GM18907 (cell line): ENCODE measurements at regions not wholly inside any gene's neighbourhood (a gene's known extent, or its start where the extent isn't known, plus 50 kb on each side); places are given as distances from the start of the nearest gene placed in this dataset.
"Not testable (repeated sequence)": the region's sequence is repeated elsewhere in the genome, so short reads cannot be mapped to it uniquely, and the experiment has no call there.

Experiments
- ATAC-seq: cut with Tn5 transposase; IDR thresholded peaks from one replicate; pipeline ENCODE4 v1.9.1; 2021; ENCODE audit warnings: mild to moderate bottlenecking, moderate library complexity; ENCODE audit not compliant: unreplicated experiment

DNA sequence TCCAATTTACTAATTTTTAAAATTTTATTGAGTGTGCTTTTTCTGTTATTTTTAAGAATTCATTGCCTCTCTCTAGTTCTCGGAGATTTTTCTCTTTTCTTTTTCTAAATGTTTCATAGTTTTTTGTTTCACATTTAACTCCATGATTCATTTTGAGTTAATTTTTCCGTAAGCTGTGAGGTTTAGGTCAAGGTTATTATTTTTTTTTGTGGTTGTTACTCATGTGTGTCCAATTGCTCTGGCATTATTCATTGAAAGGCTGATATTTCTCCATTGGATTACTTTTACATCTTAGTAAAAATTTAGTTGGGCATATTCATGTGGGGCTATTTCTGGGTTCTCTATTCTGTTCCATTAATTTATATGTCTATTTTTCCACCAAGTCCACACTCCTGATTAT is 220.8 kb downstream of the MID1IP1 start:
- ATAC-seq: no peak

DNA sequence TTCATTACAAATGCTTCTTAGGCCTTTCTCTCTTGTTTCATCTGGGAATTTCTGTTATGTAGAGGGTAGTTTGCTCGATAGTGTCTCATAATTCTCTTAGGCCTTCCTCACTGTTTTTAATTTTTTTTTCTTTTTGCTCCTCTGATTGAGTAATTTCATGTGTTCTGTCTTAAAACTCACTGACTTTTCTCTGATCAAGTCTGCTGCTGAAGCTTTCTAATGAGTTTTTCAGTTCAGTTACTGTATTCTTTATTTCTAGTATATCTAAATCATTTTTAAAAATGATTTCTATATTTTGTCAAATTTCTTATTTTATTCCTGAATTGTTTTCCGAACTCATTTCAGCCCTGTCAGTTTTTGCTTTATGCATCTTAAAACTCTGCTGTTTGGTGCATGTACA is 228.0 kb downstream of the MID1IP1 start:
- no peak for ATAC-seq

DNA sequence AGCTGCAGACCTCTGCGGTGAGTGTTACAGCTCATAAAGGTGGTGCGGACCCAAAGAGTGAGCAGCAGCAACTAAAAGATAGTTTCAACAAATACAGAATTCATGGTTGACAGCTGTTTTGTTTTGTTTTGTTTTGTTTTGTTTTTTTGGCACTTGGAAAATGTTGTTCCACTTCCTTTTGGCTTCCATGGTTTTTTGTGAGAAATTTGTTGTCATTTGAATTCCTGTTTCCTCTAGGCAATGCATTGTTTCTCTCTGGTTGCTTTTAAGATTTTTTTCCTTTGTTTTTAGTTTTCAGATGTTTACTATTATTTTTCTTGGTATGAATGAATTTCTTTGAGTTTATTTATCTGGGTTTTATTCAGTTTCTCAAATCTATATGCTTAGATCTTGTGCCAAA is 229.4 kb downstream of the MID1IP1 start:
- ATAC-seq: no peak

DNA sequence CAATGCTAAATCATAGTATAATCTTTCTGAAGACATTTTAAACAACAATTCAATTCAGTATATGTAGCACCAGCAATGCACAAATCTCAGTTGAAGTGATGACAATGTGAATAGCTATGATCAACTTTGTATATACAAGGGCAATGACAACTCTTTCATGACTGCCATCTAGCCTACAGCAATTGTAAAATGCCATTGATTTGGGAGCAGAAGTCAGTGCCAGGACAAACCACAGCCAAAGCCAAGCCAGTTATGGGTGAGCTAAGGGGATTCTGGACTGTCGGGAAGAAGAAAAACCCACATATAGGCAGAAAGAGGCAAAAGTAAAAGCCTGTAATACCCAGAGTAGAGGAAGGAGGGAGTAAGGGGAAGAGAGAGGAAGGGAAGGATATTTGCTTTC is 238.6 kb downstream of the MID1IP1 start:
- no peak for ATAC-seq

DNA sequence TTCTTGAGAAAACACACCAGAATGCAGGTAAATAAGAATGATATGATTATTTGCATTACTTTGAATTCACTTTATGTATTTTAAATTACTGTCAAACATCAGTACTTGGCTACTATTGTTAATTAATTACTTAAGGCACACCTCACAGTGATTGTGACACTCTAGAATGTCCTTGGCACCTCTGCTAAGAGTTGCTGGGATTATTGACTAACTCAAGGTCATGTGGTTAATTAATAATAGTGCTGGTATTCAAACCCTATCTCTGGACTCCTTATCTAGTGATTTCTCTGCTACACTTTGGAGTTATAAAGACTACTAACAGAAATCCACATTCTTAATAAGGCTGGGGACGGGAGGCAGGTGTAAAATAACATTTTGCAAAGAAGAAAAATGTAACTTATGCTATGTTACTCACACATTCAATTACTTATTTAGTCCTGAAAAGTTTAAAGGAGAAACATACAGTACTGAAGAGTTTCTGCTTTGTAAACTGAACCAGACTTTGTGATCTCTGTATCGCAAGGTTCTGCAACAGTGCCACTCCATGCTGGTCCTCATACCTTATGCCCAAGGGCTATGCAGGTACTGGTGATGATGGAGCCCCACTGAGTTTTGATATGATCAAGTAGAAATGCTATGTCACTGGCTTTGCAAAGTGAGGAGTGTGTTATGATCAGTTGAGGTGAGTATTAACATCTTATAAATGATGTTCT is 242.7 kb downstream of the MID1IP1 start:
- no peak for ATAC-seq

DNA sequence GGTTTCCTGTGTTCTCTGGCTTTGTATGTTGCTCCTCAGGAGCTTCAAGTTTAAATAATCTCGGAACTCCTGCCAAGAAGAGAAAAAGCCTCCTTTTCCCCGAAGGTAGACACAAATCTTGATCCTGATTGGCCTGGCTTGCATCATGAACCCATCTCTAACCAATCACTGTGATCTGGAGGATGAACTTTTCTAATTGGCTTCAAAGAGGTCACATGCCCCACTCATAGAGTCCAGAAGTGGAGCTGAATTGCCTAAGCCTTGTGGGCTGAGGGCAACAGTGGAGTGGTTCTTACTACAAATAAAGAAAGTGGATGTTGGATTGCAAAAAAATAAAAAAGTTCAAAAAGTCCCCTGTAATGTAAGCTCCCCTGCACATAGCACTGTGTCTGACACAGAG is 245.9 kb downstream of the MID1IP1 start:
- no peak for ATAC-seq

DNA sequence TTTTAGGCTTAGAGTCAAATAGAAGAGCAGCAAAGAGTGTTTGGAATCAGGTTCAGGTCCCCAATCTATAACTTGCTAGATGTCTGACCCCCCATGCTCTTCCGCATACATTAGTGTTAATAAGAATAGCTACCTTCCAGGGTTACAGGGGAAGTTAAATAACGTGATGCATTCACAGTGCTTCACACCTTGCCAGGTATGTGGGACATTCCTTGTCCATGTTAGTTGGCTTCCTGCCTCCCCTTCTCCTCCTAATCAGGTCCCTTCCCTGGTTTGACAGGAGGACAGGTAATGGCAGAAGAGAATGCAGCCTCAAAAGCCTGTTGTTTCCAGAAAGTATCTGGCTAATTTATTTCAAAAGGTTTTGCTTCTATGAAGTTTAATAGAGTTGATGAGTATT is 248.7 kb downstream of the MID1IP1 start:
- no peak for ATAC-seq

DNA sequence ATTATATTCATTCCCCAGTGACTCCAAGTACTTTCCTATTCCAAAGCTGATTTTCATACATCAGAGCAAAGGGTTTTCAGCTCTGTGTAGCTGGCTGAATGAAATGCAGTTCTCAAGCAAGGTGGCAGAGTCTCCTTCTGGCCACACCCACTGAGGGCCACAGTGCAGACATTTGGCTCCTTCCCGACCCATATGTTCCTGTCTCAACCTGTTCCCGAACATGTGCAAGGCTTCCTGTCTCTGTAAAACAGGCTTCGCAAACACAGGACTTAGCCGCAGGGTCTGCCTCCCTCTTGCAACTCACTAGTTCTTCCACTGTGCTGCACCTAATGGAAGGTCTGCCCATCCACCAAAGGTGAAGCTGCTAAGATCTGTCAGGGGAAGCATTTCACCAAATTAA is 249.2 kb downstream of the MID1IP1 start:
- ATAC-seq: no peak

DNA sequence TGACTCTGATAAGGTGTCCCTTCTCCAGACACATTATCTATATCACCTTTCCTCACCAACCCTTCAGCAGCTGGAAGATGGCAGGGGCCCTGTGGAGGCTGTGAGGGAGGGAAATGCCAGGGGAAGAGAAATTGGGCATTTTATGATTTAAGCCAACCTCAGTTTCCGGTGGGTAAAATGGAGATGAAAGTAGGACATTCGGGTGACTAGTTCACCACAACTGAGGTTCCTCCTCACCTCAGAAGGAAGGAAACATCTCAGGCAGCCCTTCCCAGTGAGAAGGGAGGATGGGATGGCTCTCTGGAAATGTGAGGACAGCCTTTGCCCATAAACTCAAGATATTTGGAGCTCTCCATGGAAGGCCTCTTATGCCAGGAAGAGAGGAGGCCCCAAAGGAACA is 251.5 kb downstream of the MID1IP1 start:
- ATAC-seq: no peak

DNA sequence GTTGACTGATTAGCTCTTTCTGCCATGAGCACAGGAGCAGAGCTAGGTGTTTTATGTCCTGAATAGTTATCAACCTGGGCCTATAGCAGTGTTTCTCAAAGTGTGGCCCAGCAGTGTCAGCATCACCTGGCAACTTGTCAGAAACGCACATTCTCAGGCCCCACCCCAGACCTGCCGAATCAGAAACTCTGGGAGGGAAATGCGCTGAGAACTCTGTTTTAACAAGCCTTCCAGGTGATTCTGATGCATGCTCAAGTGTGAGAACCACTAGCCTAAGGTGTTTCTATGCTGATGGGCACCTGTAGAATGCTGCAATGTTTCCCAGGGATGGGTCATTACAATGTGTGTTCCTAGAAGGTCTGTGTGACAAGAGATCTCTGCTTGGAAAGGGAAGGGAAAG is 257.5 kb downstream of the MID1IP1 start:
- no peak for ATAC-seq

DNA sequence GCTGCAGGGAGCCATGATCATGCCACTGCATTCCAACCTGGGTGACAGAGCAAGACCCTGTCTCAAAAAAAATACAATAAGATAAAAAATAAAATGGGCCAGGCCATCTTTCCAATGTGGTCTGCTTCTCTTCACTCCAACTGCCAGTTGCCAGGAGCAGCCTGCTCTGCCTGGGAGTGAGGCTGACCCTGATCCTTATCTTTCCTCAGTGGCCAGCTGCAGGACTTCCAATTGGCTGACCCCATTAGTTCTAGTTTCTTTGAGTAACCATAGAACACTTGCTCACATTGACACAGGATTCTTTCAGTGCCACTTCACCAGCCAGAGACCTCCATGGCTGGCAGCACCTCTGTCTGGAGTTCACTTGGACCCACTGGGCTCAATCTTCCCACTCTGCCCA is 258.6 kb downstream of the MID1IP1 start:
- ATAC-seq: no peak

DNA sequence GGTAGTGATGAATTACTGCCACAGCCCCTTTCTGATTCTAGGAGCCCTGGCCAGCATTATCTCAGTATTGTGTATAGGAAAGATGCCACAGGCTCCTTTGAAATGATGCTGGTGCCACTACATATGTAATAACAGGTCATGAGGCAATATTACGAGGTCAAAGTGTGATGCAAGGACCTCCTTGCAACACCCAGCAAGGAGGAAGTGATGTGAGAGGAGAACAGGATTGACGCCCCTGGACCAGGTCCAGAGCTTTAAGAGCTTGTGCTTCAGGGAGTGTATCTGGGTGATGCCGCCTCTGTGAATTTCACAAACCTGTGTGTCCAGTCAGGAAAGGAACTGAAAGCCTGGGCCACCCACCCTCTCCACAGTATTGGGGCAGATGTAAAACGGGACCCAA is 261.8 kb downstream of the MID1IP1 start:
- no peak for ATAC-seq

DNA sequence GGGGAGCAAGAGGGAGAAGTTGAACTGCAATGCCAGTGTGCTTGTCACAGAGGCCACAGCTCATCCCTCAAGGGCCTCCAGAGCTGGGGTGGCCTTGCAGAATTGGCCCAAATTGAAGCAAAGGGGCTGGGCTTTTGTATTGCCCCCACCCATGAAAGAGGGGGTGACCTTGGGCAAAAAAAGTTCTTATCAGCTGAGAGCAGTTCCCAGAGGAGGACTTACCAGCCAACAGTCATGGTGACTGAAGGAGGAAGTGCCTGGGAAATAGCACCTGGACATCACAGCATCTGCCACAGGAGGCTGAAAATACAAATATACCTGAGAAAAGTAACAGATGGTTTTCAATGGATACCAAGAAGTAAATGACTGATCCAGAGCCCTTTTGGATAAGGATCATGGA is 262.4 kb downstream of the MID1IP1 start:
- ATAC-seq: no peak

DNA sequence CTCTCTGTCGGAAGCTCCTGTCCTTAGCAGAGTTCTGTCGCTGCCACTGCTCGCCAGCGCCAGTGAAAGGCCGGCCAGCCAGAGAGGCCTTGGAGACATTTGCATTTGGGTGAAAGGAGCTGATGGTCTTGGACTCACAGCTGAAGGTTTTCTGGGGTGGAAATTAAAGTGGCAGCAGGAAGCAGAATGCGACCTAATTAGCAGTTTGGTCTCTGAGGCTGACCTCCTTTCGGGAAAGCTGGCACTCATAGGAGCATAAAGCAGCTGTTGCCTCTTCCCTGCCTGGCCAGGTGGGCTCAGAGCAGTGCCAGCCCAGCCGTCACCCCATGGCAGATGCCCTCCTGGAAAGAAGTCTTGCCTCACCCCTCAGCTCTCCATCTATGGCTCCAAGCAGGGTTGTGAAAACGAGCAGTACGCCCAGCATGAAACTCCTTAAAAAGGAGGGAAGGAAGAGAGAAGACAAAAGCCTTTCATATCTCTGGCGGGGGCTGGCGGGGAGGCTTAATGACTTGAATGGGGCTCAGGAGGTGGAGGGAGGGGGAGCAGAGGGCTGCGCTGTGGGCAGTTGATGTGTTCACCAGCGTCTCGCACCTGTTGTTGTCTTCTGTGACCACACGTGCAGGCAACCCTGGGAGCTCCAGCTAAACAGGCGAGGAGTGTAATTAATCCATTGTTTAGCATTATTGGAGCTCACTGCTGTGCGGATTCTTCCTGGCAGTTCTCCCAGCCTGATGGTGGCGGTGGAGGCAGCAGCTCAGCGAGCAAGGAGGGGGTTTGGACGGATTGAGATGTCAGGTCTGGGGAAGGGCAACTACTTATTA is 264.0 kb downstream of the MID1IP1 start:
- ATAC-seq: no peak

DNA sequence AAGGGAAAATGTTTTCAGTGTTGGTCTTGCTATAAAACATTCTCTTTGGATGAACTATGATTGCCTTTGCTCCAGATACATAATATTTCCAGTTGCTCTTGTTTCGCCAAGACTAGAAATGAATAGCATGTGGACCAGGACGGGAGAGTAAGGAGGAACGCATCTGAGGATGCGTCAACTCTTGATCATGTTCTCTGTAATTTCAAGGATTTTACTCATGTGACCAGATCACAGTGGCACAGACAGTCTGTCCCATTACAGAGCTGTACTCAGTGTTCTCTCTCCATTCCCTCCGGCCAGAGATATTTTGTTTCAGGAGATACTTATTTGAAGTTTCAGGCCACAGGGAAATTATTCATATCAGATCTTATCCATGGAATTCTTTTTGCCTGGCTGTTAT is 266.6 kb downstream of the MID1IP1 start:
- no peak for ATAC-seq

DNA sequence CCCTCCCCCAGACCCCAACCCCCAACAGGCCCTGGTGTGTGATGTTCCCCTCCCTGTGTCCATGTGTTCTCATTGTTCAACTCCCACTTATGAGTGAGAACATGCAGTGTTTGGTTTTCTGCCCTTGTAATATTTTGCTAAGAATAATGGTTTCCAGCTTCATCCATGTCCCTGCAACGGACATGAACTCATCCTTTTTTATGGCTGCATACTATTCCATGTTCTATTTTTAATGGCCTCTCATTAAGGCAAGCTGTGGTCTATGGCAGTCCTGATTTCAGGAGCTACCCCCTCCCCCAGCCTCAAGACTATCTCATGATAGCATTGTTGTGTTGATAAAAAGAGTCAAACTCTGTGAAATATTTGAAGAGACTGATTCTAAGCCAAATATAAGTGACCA is 267.4 kb downstream of the MID1IP1 start:
- not testable (repeated sequence) for ATAC-seq

DNA sequence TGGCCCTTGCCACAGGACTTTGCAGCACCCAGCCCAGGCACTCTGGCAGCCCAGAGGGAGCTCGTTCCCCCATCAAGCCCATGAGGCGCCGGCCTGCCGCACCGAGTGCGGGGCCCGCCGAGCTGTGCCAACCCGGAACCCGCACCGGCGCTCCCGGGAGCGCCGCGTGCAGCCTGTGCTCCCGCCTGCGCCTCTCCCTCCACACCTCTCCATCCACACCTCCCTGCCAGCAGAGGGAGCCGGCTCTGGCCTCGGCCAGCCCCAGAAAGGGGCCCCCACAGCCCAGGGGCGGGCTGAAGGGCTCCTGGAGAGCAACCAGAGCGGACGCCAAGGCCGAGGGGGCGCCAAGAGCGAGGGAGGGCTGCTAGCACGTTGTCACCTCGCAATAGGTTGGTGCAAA is 268.8 kb downstream of the MID1IP1 start:
- ATAC-seq: no peak

DNA sequence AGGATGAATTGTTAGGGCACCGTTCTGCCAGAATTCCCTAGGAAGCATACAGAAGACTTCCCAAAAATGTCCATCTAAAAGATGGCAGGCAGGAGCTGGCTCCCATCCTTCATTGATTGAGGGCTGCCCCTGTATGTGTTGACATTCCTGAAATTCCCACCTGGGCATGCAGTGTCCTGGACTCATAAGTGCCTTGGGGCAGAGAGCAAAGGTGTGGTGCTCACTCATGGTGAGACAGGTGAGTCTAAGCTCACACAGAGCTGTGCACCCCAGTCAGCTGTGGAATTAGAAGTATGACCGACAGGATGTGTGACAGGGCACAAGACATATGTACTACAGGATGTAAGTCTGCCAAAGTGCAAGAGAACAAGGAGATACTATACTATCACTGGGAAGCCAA is 271.9 kb downstream of the MID1IP1 start:
- no peak for ATAC-seq

DNA sequence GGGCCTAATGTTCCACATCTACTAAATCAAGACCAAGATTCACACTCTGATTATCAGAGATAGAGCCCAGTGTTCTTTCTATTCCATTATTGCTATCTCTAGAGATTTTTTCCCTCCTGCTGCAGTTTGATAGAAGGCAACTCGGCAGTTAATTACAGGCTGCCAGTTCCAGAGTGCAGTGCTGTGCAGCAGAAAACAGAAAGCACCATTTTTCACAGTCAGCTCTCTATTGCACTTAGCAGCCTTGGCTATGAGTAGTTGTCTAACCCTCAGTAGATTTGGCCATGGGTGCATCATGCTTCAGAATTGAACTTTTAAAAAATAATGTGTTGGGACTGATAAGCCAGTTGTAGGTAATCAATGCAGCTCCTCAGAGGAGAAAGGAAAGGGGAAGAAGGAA is 295.3 kb downstream of the MID1IP1 start:
- no peak for ATAC-seq

DNA sequence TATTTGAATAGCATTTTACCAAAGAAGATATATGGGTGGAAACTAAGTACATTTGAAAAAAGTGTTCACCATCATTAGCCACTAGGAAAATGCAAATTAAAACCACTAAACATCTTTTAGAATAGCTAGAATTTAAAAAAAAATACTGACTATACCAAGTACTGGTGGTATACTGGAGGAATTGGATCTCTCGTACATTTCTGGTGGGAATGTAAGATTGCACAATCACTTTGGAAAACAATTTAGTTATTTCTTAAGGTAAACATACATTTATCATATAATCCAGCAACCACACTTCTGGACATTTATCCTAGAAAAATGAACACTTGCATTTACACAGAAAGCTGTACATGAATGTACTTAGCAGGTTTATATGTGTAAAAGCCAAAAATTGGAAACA is 303.5 kb downstream of the MID1IP1 start:
- ATAC-seq: no peak

DNA sequence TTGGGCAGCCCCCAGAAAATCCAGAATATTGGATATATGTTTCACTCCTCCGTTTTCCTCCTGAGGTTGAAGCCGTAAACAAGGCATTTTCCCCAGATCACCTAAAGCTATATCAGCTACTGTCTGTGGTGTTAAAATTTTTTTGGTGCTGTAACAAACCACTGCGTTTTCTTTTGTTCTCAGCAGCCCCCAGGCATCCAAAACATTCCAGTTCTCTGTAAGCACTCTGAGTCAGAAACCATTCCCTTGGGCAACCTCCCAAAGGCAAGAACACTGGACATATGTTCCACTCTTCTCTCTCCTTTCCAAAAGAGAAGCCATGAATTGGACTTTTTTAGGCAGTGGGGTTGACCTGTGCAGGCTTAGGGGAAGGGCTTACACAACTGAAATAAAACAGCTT is 310.9 kb downstream of the MID1IP1 start:
- no peak for ATAC-seq

DNA sequence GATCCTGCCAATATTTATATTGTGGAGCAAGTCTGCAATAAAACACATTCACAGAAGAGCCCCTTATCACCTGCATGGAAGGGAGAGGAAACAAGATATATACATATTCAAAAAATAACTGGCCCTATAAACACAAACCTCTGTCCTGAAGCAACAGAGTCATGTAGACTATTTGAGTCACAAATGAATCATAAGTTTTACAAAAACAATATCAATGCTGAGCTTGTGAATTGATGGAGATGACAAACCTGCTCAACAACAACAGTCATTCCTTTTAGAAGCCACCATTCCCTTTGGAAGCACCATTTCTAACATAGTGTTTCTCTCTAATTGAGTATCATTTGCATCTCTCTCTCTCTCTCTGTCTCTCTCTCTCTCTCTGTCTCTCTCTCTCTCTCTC is 313.9 kb downstream of the MID1IP1 start:
- no peak for ATAC-seq

DNA sequence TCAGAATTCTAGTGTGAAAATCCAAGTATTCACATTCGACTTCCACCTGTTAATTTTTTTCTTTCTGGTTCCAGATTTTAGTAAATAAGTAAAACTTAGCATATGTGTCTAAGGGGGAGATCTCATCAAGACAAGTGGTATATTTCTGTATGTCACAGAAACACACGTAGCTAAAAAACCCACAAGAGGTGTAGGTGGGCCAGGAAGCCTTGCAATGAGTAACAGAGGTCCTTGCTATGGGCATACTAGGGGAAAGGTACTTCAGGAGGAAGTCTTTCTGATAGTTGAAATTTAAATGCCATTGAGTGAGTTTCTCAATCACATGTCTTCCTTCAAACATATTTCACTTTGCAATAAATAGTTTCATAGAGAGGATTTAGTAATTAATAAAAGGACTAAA is 315.8 kb downstream of the MID1IP1 start:
- no peak for ATAC-seq
